ENCODE measurements at regions not wholly inside any gene's neighbourhood (a gene's known extent, or its start where the extent isn't known, plus 50 kb on each side); places are given as distances from the start of the nearest gene placed in this dataset.
A peak's percentile ranks its signal among the peaks of the same experiment; 100 is the strongest.

DNA sequence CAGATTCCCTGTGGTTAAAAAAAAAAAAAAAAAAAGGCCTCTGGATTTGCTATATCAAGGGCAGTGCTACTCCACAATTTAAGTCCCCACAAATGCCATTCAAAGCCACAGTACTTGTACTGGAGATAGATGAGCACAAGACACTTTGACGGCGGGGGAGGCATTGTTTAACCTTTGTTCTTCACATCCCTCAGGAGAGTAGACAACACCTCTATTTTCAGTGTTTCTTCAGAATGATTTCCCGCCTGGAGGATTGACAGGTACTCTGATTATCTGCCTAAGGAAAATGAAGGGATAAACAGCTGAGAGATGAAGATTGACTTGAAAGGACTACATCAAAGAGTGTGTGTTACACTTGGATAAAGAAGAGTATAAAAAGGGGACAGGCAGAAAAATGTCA is 58.7 kb downstream of the OTOL1 start:
- H3K4me3 ChIP-seq (ENCODE audit: low read depth, low read length), result no peak overlapping the region
- TF ChIP-seq, protein P1, sequence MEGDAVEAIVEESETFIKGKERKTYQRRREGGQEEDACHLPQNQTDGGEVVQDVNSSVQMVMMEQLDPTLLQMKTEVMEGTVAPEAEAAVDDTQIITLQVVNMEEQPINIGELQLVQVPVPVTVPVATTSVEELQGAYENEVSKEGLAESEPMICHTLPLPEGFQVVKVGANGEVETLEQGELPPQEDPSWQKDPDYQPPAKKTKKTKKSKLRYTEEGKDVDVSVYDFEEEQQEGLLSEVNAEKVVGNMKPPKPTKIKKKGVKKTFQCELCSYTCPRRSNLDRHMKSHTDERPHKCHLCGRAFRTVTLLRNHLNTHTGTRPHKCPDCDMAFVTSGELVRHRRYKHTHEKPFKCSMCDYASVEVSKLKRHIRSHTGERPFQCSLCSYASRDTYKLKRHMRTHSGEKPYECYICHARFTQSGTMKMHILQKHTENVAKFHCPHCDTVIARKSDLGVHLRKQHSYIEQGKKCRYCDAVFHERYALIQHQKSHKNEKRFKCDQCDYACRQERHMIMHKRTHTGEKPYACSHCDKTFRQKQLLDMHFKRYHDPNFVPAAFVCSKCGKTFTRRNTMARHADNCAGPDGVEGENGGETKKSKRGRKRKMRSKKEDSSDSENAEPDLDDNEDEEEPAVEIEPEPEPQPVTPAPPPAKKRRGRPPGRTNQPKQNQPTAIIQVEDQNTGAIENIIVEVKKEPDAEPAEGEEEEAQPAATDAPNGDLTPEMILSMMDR (IDR thresholded peaks at IDR 0.05; ENCODE audit: insufficient read depth, low read depth, low read length, missing control alignments), result no peak

DNA sequence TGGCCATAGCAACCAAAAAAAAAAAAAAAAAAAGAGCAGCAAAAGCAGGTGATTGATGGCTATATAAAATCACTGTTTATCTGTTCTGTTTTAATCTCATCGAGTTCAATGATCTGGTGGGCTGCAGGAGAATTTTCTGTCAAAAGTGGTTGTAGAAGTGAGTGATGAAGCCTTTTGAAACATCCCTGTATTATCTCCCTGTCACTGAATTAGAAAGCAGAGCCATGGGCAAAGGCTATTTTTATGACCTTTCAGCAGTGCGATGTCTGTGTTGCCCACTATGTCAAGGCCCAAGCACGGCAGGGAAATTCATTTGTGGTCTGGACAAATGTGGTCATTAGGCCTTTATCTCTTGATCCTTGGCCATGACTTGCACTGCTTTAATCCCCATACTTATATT is 59.9 kb downstream of the OTOL1 start:
- TF ChIP-seq, protein P1 (IDR thresholded peaks at IDR 0.05; ENCODE audit: insufficient read depth, low read depth, low read length, missing control alignments), result no peak
- DNase-seq (ENCODE audit: low read depth), result no peak
- H3K4me3 ChIP-seq (ENCODE audit: low read depth, low read length), result no peak overlapping the region

More for the DNA sequence above, 58.7 kb downstream of the OTOL1 start:
- DNase-seq (ENCODE audit: low read depth), result no peak

- TF ChIP-seq, protein P1 (IDR thresholded peaks at IDR 0.05; ENCODE audit: insufficient read depth, low read depth, low read length, missing control alignments), result no peak
- no peak overlapping the region for H3K4me3 ChIP-seq (ENCODE audit: low read depth, low read length)
- DNase-seq (ENCODE audit: low read depth), result no peak
These were observed 60.3 kb downstream of the OTOL1 start for GRCh38 chr3:161556941-161557340.

DNA sequence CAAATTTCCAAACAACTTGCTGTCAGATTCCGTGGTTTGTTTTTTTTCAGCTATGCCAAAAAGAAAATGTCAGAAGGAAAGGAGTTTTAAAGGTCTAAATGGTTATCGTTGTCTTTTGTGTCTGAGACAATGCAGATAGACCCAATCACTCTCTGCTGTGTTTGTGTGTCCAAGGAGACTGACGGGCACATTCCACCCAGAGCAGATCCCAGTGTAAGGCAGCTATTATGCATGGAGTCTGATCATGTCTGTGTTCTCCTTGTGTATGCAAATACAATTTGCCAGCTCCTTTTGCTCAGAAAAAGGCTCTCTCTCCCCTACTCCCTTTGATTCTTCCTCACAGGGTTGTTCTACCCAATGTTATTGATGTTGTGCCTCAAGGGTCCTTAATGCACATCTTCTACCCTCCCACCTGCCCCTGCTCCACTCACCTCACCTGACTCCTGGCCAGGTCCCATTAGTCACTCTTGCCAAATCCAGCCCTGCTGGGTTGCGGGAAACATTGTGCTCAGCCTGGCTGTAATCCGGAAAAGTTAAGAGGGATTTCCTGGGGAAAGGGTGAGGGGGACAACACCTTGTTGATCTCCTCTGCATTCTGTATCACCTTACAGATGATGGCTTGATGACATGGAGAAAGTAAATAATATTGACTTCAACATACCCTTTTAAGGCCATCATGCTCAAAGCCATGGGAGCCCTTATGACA is 61.0 kb downstream of the OTOL1 start:
- H3K4me3 ChIP-seq (ENCODE audit: low read depth, low read length), result no peak overlapping the region
- TF ChIP-seq, protein P1 (IDR thresholded peaks at IDR 0.05; ENCODE audit: insufficient read depth, low read depth, low read length, missing control alignments), result no peak
- no peak for DNase-seq (ENCODE audit: low read depth)

DNA sequence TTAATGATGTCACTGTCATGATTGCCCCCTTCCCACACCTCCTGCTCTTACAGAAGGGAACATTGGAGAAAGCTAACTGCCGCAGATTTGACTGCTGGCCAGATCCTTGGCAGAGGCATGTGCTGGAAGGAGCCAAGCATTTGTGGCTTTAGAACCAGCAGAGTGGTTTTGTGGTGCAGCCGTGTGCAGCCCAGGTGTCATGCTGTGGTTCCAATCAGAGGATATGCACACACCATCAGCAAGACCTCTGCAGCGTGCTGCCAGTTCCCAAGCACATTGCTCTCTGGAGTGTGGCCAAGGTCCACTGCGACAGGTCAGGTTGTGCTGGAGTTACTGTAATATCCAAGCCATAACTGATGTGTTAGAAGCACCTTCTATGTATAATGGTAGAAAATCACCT is 61.6 kb downstream of the OTOL1 start:
- no peak for DNase-seq (ENCODE audit: low read depth)
- no peak overlapping the region for H3K4me3 ChIP-seq (ENCODE audit: low read depth, low read length)
- TF ChIP-seq, protein P1 (IDR thresholded peaks at IDR 0.05; ENCODE audit: insufficient read depth, low read depth, low read length, missing control alignments), result no peak

DNA sequence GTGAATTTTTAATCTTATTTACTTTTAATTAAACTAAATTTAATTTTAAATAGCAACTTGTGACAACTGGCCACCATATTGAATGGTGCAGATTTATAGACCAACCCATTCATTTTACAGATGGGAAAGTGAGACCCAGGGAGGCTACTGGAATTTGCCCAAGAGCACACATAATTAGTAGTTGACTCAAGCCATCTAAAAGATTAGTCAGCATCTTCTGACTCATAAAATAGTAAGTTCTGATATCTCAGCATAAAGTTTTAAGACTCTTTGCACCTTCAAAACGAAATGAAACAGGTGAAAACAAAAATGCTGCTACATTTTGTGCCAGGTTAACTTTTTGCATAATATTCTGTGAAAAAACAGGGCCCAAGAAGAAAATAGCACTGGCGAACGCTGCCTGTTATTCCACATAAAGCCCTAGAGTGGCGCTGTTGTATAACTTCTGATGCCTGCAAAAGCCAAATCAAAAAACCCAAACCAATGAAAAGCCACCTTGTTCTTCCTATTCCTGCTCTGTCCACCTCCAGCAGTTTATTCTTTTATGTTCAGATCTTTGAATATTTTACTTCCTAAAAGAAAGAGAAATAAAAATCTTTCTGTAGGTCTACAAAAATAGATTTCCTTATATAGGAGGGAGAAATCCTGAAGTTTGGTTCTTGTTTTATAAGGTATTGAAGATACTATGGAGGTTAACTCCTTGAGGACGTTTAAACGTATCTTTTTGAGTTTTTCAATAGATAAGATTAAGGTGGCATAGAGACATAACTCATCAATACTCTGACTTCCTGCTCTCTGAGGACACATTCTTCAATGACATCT is 62.8 kb downstream of the OTOL1 start:
- no peak overlapping the region for H3K4me3 ChIP-seq (ENCODE audit: low read depth, low read length)
- DNase-seq (ENCODE audit: low read depth), result peak; percentile 45
- TF ChIP-seq, protein P1 (IDR thresholded peaks at IDR 0.05; ENCODE audit: insufficient read depth, low read depth, low read length, missing control alignments), result peak; percentile 71

Measured in GM12865 (cell line).